ENCODE measurements at regions not wholly inside any gene's neighbourhood (a gene's known extent, or its start where the extent isn't known, plus 50 kb on each side); places are given as distances from the start of the nearest gene placed in this dataset.

GRCh38 chr2:185050804-185051203 lies 452.5 kb downstream of the ZNF804A start:
- TF ChIP-seq POLR2A (IDR thresholded peaks at IDR 0.05) (no peak), CTCF (IDR thresholded peaks at IDR 0.05) (no peak)
